SK-N-SH treated with all-trans-retinoic acid at 6 μM for 48 hours (cell line): ENCODE measurements at regions not wholly inside any gene's neighbourhood (a gene's known extent, or its start where the extent isn't known, plus 50 kb on each side); places are given as distances from the start of the nearest gene placed in this dataset.

Source experiments
- ARNTL ChIP-seq: fragments of 450-650 bp; formaldehyde crosslinking; IDR thresholded peaks from 2 replicates; pipeline ENCODE4 v1.5.0; 2020; ENCODE audit warnings: low read depth, mild to moderate bottlenecking, moderate library complexity, borderline replicate concordance
- BACH2 ChIP-seq: fragments of 250-450 bp; sonication (Bioruptor Pico); IDR thresholded peaks from 2 replicates; pipeline ENCODE4 v1.9.0; 2021; ENCODE audit warnings: mild to moderate bottlenecking, borderline replicate concordance
- CSDC2 ChIP-seq: fragments of 250-450 bp; sonication (Bioruptor Pico); IDR thresholded peaks from 2 replicates; pipeline ENCODE4 v1.5.0; 2020; ENCODE audit warnings: mild to moderate bottlenecking, moderate library complexity
- ESRRG ChIP-seq: fragments of 250-450 bp; sonication (Bioruptor Pico); IDR thresholded peaks from 2 replicates; pipeline ENCODE4 v1.6.1; 2021; ENCODE audit warnings: mild to moderate bottlenecking
- GLIS3 ChIP-seq: fragments of 250-450 bp; sonication (Bioruptor Pico); IDR thresholded peaks from 2 replicates; pipeline ENCODE4 v1.5.0; 2020; ENCODE audit warnings: mild to moderate bottlenecking, moderate library complexity
- ZFP3 ChIP-seq: fragments of 250-450 bp; sonication (Bioruptor Pico); IDR thresholded peaks from 2 replicates; pipeline ENCODE4 v1.5.0; 2020; ENCODE audit warnings: mild to moderate bottlenecking, moderate library complexity
- TF ChIP-seq, protein P1 (sequence below): fragments of 250-450 bp; sonication (Bioruptor Pico); IDR thresholded peaks from 2 replicates; pipeline ENCODE4 v1.5.1; 2021; ENCODE audit warnings: mild to moderate bottlenecking, moderate library complexity
- TF ChIP-seq, protein P2 (sequence below): fragments of 250-450 bp; sonication (Bioruptor Pico); IDR thresholded peaks from 2 replicates; pipeline ENCODE4 v1.8.0; 2020; ENCODE audit warnings: mild to moderate bottlenecking, moderate library complexity, borderline replicate concordance
- TF ChIP-seq, protein P3 (sequence below): fragments of 250-450 bp; sonication (Bioruptor Pico); IDR thresholded peaks from 2 replicates; pipeline ENCODE4 v1.5.0; 2020; ENCODE audit warnings: mild to moderate bottlenecking, moderate library complexity

DNA sequence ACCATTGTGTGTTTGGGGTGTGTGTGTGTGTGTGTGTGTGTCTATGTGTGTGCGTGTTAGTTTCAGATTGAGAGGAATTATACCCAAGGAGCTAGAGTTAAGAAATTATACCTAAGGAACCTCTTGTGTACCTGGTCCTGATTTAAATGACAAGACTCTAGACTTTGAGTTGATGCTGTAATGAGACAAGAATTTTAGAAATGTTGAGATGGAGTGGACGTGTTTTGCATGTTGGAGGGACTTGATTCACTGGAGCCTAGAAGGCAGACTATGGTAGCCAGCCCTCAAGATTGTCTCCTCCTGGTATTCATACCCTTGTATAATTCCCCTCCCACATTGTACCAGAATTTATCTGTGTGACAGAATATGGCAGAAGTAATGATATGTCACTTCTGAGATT lies 52.4 kb upstream of the HSPB3 start:
- no peak for TF ChIP-seq ARNTL (CRISPR knock-in tag)
- no peak for TF ChIP-seq CSDC2 (CRISPR knock-in tag)
- TF ChIP-seq, protein P1, sequence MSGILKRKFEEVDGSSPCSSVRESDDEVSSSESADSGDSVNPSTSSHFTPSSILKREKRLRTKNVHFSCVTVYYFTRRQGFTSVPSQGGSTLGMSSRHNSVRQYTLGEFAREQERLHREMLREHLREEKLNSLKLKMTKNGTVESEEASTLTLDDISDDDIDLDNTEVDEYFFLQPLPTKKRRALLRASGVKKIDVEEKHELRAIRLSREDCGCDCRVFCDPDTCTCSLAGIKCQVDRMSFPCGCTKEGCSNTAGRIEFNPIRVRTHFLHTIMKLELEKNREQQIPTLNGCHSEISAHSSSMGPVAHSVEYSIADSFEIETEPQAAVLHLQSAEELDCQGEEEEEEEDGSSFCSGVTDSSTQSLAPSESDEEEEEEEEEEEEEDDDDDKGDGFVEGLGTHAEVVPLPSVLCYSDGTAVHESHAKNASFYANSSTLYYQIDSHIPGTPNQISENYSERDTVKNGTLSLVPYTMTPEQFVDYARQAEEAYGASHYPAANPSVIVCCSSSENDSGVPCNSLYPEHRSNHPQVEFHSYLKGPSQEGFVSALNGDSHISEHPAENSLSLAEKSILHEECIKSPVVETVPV (CRISPR knock-in tag): no peak
- no peak for TF ChIP-seq ESRRG (CRISPR knock-in tag)
- TF ChIP-seq, protein P2, sequence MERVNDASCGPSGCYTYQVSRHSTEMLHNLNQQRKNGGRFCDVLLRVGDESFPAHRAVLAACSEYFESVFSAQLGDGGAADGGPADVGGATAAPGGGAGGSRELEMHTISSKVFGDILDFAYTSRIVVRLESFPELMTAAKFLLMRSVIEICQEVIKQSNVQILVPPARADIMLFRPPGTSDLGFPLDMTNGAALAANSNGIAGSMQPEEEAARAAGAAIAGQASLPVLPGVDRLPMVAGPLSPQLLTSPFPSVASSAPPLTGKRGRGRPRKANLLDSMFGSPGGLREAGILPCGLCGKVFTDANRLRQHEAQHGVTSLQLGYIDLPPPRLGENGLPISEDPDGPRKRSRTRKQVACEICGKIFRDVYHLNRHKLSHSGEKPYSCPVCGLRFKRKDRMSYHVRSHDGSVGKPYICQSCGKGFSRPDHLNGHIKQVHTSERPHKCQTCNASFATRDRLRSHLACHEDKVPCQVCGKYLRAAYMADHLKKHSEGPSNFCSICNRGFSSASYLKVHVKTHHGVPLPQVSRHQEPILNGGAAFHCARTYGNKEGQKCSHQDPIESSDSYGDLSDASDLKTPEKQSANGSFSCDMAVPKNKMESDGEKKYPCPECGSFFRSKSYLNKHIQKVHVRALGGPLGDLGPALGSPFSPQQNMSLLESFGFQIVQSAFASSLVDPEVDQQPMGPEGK (CRISPR knock-in tag): no peak
- TF ChIP-seq GLIS3 (CRISPR knock-in tag): no peak
- TF ChIP-seq ZFP3 (CRISPR knock-in tag): no peak
- no peak for TF ChIP-seq BACH2 (CRISPR knock-in tag)
- TF ChIP-seq, protein P3, sequence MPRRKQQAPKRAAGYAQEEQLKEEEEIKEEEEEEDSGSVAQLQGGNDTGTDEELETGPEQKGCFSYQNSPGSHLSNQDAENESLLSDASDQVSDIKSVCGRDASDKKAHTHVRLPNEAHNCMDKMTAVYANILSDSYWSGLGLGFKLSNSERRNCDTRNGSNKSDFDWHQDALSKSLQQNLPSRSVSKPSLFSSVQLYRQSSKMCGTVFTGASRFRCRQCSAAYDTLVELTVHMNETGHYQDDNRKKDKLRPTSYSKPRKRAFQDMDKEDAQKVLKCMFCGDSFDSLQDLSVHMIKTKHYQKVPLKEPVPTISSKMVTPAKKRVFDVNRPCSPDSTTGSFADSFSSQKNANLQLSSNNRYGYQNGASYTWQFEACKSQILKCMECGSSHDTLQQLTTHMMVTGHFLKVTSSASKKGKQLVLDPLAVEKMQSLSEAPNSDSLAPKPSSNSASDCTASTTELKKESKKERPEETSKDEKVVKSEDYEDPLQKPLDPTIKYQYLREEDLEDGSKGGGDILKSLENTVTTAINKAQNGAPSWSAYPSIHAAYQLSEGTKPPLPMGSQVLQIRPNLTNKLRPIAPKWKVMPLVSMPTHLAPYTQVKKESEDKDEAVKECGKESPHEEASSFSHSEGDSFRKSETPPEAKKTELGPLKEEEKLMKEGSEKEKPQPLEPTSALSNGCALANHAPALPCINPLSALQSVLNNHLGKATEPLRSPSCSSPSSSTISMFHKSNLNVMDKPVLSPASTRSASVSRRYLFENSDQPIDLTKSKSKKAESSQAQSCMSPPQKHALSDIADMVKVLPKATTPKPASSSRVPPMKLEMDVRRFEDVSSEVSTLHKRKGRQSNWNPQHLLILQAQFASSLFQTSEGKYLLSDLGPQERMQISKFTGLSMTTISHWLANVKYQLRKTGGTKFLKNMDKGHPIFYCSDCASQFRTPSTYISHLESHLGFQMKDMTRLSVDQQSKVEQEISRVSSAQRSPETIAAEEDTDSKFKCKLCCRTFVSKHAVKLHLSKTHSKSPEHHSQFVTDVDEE: no peak
